GM21576 (cell line): ENCODE measurements at regions not wholly inside any gene's neighbourhood (a gene's known extent, or its start where the extent isn't known, plus 50 kb on each side); places are given as distances from the start of the nearest gene placed in this dataset.
"Not testable (repeated sequence)": the region's sequence is repeated elsewhere in the genome, so short reads cannot be mapped to it uniquely, and the experiment has no call there.

Experiments used
- ATAC-seq: cut with Tn5 transposase; IDR thresholded peaks from one replicate; pipeline ENCODE4 v1.9.1; 2021; ENCODE audit warnings: mild to moderate bottlenecking, moderate library complexity; ENCODE audit not compliant: unreplicated experiment

DNA sequence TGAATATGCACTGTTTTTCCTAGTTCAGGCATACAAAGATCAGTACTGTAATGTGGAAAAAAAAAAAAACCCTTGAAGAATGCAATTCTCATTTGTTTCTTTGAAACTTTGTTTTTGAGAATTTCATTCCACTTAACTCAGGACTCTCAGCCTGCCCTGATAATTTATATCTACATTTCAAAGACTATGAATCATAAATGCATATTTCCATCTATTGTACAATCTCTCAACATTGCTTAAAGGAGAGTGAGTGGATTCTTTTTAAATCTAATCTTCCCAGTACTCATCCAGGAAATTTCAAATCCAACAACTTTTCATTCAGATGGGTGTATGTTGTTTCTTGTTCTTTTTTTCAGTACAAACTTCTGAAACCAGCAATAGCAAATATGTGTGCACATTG is 322.2 kb upstream of the DDI1 start:
- ATAC-seq, result no peak

DNA sequence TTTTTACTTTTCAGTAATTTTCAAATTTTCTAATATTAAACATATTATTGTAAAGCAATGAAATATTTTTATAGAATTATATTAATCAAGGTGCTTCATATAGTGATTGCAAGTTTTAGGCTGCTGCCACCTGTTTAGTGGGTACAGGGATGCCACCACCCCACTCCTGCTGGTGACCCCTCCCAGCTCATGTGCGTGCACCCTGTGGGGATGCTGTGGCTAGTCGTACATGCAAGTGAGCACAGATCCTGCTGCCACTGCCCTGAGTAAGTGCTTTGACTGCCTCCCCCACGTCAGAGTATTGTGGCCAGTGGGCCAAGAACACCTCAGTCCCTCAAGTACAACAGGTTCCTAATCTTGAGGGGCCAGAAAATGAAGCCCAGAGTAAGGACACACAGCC is 320.1 kb upstream of the DDI1 start:
- ATAC-seq, result no peak

DNA sequence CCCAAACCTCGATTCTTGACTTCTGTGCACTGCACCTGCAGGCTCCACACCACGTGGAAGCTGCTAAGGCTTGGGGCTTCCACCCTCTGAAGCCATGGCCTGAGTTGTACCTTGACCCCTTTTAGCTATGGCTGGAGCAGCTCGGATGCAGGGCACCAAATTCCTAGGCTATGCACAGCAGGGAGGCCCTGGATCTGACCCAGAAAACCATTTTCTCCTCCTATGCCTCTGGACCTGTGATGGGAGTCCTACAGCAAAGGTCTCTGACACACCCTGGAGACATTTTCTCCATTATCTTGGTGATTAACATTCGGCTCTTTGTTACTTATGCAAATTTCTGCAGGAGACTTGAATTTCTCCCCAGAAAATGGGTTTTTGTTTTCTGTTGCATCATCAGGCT is 309.2 kb upstream of the DDI1 start:
- no peak for ATAC-seq

DNA sequence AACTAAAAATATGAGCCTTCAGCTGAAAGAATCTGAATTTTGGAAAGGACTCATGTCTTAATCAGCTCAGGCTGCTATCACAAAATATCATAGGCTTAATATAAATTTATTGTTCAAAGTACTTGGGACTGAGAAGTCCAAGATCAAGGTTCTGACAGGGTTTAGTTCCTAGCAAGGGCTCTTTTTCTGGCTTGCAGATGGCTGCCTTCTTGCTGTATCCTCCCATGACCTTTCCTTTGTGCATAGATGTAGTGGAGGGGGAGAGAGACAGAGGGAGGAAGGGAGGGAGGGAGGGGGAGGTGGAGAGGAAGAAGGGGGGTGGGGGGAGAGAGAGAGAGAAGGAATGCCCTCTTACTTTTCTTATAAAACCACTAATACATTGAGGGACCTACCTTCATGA is 306.8 kb upstream of the DDI1 start:
- ATAC-seq, result no peak

DNA sequence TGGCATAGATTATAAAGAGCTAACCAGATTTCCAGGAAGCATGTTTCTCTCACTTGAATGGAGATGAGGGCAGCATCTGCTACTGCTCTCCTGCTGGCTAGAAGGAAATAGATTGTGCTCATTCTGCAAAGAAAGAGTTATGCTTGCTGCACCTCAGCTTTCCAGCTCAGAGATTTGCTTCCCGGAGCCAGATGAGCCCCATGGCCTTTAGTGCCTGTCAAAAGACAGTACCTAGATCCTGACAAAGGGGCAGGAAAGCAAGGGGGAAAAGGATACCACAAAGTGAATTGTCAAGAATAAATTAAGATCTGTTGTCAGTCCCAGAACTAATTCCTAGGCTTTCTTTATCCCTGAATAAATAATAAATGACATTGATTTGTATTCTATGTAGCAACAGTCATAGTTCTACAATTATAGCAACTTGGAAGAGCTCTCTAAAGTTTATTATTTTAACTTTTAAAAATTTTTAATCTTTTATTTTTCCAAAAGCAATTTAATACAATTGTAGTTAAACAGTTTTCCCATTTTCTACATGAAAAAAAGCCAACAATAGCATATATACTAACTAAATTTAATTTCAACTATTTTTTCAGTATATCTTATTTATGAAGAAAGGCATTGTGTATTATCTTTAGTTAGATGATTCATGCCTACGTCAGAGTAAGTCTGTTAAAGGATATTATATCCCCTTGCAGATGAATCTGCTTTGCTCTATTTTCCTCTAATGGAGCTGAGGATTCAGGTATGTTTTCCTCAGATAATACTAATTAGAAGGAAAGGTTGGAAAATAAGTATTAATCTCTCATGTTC is 306.1 kb upstream of the DDI1 start:
- no peak for ATAC-seq

DNA sequence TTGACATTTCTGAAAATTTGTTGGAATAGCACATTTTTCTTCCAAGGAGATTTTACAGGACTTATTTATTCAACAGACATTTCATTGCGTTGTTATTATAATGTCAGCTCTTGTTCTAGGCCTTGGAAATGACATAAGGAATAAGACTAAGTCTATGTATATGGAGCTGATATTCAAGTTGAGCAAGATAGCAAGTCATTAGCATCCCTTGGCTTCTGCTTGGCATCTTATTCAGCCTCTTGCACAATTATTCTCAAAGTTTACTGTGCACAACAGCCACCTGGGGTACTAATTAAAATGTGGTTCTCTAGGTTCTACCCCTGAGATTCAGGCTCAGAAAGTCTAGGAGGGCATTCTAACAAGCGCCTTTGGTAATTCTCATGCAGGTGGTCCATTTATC is 304.8 kb upstream of the DDI1 start:
- ATAC-seq, result no peak

DNA sequence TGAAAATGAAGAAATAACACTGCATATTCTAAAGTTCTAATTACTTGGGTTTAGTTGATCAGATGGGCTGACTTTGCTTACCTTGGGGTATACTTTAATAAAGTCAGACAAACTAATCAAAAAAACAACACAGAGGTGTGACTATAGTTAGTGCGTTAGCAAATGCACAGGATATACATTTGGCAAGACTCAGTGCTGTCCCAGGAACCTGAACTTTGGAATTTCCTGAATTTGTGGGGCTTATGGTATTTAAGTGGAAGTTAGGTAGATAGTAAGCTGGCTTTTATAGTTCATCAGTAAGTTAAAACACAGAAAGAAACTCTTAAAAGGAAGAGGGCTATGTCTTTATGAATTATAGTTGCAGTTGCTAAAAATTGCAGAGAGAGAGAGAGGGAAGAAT is 302.6 kb upstream of the DDI1 start:
- ATAC-seq, result no peak

DNA sequence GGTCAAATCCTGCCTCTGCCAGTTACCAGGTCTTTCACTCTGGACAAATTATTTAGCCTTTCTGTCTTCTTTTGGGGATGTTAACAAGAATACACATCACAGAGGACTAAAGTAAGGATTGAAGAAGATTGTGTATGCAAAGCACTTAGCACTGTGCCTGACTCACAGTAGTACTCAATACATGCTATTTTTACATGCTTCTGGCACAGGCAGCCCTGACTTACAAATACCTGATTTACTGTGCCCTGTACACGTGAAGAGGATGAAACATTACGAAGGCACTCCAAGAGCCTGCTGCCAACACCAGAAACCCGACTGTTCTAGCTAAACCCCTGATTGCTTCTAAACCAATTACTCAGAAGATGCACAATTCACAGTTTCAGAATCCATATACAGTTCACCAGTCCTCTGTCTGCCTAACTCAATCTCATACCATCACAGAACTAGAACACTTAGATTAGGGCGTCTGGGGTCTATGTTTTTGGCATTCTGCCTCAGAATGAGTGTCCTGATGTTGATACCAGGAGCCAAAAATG is 300.9 kb upstream of the DDI1 start:
- no peak for ATAC-seq

DNA sequence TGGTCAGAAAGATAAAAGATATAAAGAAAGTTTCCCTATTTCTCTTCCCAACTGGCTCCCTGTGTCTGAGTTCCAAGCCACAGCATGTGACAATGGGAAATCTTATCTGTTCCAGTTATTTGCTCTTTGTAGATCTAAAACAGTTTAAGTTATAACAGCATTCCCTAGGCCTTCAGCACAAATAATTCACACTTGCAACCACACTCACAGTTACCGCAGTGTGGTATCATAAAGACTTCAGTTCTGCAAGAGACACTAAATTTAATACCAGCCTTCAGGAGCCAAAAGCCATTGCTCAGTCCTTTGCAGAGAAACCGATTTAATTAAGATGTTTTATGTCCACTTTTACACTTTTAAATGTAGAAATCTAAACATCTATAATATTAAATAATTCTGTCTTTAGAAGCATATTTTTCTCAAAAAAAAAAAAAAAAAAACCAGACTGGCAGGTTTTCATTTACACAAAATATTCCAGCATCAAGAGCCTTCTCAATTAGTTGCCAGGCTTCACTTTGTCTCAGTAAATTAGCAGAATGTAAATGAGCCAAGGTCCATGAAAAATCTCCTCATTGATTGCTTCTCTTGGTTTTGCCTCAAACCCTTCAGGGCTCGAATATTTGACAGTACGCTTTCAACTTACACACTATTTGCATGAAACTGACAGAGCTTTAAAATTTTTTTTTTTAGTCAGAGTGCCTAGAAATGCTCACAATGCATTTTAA is 300.0 kb upstream of the DDI1 start:
- ATAC-seq, result no peak

DNA sequence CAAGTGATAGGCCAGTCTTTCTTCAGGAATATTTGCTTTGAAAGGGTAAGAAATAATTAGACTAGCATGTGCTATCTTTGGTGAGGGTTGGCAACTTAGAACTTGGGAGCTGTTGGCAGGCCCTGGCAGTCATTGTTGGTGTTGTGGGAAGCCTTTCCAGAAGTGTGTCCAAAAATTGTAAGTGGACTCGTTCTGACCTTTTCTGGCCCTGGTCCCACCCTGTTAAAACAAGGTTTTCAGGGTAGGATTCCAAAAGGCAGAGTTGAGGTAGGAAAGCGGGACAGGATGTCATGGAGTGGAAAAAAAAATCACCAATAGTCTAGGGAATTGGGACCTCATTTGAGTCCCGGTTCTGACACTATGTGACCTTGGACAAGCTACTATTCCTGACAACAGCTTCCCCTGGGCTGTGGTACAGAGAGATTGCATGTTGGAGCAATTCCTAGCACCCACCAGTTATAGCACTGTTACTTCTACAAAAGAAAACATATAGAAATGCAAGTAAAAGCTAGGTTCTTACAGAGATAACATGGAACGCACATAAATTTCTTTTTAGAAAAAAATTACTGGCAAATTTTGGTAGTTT is 299.3 kb upstream of the DDI1 start:
- no peak for ATAC-seq

DNA sequence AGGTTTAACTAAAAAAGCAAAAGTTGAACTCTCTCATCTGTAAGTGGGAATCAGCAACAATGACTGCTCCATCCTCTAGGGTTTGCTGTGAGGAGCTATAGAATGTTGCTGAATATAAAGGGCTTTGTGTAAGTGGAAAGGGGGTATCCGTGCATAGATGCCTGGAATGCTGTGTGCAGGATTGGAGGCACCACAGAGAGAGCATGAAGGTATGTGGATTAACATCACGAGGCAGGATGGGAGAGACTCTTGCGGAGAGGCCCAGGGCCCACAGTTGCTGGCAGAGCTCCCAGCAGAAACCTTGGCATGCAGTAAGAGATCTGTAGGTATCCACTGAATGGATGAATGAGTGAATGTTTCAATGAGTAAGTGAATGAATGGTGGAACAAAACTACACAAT is 298.7 kb upstream of the DDI1 start:
- ATAC-seq, result no peak

DNA sequence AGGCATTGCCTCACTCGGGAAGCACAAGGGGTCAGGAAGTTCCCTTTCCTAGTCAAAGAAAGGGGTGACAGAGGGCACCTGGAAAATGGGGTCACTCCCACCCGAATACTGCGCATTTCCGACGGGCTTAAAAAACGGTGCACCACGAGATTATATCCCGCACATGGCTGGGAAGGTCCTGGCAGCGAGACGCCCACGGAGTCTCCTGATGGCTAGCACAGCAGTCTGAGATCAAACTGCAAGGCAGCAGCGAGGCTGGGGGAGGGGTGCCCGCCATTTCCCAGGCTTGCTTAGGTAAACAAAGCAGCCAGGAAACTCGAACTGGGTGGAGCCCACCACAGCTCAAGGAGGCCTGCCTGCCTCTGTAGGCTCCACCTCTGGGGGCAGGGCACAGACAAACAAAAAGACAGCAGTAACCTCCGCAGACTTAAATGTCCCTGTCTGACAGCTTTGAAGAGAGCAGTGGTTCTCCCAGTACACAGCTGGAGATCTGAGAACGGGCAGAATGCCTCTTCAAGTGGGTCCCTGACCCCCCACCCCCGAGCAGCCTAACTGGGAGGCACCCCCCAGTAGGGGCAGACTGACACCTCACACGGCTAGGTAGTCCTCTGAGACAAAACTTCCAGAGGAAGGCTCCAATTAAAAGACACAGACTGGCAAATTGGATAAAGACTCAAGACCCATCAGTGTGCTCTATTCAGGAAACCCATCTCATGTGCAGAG is 297.2 kb upstream of the DDI1 start:
- ATAC-seq, result not testable (repeated sequence)

DNA sequence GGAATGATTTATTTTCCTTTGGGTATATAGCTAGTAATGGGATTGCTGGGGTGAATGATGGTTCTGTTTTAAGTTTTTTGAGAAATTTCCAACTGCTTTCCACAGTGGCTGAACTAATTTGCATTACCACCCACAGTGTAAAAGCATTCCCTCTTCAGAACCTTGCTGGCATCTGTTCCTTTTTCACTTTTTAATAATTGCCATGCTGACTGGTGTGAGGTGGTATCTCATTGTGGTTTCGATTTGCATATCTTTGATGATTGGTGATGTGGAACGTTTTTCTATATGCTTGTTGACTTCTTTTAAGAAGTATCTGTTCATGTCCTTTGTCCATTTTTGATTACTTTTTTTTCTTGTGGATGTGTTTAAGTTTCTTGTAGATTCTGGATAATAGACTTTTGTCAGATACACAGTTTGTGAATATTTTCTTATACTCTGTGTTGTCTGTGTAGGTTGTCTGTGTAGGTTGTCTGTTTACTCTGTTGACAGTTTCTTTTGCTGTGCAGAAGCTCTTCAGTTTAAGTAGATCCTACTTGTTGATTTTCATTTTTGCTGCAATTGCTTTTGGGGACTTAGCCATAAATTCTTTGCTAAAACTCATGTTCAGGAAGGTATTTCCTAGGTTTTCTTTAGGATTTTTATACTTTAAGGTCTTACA is 291.8 kb upstream of the DDI1 start:
- ATAC-seq, result no peak

DNA sequence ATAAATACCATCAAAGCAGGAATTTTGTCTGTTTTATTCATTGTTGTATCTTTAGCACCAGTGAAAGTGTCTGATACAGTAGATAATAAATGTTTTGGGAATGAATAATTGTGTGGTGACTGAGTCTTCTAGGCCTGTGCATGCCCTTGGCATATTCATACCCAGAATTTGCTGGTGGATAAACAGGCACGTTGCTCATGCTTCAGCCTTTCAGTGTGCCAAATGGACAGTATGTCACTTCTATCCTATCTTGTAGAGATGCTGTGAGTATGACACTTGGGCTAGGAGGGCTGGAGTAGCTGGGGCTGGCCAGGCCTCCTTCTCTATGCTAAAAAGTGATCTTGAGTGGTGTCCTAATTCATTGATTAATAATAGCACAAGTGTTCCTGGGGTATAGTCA is 287.3 kb upstream of the DDI1 start:
- no peak for ATAC-seq

DNA sequence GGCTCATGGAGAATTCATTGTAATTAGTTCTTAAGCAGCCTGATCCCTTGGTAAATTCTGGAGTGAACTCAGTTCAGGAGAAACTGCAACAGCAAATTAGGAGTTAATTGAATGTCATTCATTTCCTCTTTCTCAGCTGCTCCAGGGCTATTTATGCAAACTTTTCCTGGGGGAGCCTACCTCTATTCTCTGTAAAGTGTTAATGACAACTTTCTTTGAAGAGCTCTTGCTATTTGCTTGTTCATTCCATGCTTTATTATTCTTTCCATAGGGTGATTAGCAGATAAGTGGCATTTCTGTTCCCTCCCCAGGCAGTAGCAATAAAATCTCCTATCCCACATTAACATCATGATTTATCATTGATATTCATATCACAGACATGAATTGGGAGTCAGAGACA is 267.6 kb upstream of the DDI1 start:
- ATAC-seq, result no peak

DNA sequence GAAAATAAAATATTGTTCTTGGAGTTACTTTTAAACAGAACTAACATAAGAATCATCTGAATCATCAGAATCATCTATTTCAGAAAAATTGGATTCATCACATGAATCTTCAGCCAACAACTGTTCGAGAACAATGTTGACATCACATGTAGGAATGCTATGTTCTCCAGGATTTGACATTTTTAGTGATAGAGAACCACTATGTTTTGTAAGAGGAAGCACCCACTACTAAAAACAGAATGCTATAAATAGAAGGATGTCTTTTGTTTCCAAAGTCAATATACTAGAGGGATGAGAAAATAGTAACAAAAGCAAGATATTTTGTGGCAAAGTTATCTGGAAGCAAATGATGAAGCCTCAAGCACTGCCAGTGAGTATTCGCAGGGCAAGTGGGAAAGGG is 263.4 kb upstream of the DDI1 start:
- no peak for ATAC-seq

DNA sequence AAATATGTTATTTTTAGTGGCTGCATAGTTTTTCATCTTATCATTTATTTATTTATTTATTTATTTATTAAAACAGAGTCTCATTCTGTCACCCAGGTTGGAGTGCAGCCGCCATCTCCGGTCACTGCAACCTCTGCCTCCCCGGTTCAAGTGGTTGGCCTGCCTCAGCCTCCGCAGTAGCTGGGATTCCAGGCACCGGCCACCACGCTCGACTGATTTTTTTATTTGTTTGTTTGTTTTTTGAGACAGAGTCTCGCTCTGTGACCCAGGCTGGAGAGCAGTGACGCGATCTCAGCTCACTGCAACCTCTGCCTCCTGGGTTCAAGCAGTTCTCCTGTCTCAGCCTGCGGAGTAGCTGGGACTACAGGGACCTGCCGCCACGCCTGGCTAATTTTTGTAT is 262.9 kb upstream of the DDI1 start:
- no peak for ATAC-seq

DNA sequence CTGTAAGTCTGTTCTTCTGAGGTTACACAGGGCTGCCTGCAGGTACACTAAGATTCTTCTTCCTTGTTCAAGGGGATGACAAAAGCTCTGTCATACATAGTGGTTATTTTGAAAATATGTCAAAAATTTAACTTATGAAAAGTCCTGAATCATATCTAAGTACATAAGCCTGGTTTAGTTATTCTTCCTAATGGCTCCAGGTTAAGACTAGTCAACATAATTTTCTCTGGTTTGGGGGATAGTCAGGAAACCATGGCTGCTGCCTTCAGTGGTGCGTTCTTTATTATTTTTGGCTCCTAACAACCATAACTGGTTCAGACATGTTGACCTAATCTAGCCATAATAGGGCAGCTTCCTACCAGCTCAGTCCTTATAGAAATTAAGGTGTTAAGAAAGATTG is 257.4 kb upstream of the DDI1 start:
- no peak for ATAC-seq

DNA sequence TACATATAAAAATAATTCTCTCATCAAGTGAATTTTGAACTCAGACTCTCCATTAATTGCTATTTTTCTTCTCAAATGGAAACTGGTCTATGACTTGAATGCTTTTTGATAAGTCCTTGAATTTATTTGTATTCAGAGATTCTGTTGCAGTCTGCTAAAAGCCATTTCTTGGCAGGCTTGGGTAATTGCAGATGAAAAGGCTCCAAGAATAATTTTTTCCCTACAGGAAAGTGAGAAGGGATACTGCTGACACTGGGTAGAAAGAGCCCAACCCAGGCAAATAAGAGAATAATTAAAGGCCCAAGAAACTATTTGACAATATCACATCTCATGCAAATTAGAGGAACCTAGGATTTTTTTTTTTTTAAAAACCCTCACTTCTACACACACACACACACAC is 246.5 kb upstream of the DDI1 start:
- no peak for ATAC-seq

DNA sequence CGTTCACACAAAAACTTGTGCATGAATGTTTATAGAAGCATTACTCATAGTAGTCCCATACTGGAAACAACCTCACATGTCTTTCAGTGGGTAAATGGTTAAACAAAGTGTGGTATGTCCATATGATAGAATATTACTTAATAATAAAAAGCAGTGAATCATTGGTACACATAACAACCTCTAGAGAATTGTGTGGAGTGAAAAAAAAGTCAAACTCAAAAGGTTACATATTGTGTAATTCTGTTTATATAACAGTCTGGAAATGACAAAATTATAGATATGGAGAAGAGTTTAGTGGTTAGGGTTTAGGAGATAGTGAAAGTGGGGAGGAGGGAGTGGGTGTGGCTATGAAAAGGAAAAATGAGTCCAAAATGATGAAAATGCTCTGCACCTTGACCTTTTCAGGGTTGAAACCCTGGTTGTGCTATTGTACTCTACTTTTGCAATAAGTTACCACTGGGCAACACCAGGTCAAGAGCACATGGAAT is 243.4 kb upstream of the DDI1 start:
- ATAC-seq, result no peak

DNA sequence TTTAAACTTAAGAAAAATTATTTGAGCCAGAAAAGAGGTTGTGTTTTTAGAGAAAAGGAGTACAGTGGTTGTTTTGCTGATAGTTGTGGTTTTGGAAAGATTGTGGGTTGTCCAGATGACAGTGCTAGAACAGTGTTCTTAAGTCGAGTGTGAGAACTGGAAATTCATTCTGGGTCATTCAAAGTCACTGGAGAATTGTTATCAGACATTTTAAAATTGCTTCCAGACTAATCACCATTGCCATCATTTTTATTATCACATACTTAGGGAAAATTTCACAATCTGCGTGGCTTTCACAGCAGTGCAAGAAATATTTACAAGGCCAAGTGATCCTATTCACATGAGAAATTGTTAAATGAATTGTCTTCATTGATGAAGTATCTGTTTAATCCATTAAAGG is 242.2 kb upstream of the DDI1 start:
- ATAC-seq, result no peak
